ENCODE measurements at regions not wholly inside any gene's neighbourhood (a gene's known extent, or its start where the extent isn't known, plus 50 kb on each side); places are given as distances from the start of the nearest gene placed in this dataset.

DNA sequence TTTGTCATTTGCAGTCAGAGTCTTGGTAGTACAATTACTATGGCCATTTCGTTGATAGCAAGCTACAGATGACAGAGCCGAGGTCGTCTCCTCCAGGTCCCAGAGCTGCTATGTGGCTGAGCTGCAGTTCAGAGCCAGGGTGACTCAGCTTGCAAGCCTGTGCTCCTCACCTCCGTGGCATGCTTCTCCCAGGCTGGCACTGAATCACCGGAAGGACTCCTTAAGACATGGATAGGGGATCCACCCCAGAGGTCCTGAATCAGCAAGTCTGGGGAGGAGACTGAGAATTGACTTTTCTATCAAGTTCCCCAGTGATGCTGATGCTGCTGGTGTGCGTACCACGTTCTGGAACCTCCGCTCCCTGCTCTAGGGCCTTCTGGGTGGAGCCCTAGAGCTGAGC is 291.2 kb downstream of the CDH26 start:
- DNase-seq, result no peak

DNA sequence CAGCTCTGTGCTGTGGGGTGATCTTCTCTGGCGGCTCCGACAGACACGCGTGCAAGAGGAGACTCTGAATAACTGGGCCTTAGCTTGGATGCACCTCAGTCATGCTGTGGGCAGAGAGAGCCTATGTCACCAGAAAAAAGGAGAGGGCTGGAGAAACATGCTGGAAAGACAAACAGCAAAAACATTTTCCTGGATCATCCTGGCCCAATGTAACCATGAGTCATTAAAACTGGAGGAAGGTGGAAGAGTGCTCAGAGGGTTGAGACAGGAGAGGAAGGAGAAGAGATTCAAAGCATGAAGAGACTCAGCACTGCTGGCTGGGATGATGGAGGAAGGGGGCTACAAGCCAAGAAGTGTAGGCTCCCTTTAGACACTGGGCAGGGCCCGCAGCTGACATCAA is 292.0 kb downstream of the CDH26 start:
- no peak for DNase-seq

DNA sequence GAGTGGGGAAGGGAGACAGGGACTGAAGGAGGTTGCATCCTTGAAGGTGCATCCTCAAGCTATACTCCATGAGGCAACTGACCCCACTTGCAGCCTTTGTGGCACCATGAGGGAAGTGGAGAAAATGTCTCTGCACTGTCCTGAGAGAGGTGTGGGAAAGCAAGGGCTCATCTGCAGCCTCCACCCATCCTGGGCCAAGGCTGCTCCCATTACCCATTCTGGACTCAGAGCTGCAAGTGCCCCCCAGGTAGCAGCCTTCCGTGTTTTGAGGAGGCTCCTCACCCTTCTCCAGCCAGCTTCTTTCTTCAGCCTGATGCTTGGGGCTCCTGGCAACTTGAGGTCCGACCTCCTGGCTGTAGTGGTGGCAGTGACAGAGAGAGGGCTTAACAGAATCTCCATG is 294.6 kb downstream of the CDH26 start:
- no peak for DNase-seq

DNA sequence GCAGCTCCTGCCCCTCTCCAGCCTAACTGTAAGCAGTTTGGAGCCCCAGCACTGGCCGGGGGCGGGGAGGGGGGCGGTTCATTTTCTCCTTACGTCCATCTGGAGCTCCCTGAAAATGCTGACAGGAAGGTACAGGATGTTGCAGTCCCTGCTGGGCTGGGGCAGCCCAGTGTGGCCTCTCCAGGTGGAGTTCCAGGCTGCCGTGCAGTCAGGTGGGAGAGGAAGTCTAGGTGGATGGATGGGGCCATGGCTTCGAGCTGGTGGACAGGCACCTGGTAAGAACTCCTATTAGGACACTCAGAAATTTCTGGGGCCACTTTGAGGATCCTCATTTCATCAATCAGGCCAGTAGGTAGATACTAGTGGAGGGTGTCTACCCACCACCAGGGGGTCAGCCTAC is 295.2 kb downstream of the CDH26 start:
- DNase-seq, result no peak

DNA sequence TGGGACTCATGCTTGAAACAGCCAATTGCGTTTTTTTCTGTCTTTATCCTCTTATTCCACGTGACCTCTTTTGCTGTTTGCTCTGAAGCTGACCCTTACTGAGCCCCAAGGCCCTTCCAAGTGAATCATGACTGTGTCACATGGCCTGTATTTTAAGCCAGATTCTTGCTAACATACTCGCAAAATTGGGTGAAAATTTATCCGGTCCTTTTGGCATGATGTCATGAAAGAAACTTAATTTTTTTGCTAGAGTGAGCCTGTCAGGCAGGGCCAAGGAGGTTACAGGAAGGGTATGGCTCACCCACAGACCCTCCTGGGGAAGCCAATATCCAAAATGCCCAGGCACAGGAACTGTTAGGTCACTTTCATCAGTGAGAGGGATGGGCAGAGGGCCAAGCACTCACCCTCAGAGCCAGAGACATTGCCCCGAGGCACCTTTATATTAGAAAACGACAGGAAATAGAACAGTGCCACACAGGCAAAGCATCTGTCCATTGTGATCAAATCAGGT is 296.7 kb downstream of the CDH26 start:
- no peak for DNase-seq

DNA sequence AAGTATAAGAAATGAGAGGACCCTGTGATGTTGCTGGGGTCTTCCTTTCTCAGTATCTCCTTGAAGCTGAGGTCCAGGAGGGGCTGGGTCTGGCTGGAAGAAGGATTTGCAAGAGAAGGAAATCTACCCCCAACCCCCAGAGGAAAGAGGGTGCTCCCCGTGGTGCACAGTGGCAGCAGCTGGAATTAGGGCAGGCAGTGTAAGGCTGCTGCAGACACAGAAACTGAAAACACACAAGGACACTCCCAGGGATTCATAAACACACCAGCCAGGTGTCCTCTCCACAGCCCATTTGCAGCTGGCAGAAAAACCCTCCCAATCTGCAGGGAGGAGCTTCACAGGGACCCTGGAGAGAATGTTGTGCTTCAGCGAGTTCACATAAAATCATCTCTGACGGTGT is 297.2 kb downstream of the CDH26 start:
- no peak for DNase-seq

DNA sequence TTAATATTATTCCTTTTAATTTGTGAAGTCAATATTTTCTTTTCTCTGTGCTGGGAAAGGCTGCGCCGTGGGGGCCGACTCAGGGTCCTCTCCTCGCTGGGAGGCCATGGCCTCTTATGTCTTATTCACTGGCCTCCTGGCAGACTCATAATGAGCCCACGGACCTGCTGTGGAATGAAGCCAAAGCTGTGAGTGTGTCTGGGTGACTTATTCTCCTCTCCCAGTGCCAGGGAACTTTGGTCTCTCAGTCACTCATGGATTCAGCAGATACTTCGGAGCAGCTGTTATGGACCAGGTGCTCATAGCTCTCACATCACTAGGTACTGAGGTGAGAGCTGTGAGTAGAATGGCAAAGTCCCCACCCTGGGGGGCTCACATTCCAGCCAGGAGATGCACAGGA is 297.6 kb downstream of the CDH26 start:
- no peak for DNase-seq

DNA sequence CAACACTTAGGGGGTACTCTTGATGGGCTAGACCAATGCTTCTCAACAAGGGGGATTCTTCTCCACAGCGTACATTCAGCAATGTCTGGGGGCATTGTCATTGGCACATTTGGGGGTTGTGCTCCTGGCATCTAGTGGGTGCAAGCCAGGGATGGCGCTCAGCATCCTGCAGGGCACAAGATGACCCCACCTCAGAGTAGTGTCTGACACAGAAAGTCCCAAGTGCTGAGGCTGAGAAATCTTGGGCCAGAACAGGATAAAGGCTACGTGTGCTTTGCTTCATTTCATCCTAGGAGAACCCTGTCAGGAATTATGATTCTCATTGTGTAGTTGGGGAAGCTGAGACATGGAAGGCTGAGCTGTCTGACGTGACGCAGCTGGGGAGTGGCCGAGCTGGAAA is 298.6 kb downstream of the CDH26 start:
- DNase-seq, result no peak

DNA sequence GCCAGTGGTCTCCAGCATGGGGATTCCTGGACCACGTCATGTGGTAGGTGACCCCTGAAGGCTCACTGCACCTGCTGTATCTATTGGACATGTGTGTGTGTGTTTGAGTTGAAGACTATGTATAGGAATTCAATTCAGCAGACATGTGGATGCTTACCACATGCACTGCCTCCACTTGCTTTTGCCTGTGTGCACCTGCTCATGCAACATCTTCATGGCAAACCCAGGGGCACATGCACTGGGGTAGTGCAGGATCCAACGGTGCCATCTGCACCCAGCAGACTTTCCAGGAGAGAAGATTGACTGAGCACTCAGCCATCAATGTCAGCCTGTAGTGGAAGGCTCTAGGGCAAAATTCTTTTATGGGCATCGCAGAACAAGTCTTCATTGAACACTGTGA is 299.4 kb downstream of the CDH26 start:
- DNase-seq, result no peak

DNA sequence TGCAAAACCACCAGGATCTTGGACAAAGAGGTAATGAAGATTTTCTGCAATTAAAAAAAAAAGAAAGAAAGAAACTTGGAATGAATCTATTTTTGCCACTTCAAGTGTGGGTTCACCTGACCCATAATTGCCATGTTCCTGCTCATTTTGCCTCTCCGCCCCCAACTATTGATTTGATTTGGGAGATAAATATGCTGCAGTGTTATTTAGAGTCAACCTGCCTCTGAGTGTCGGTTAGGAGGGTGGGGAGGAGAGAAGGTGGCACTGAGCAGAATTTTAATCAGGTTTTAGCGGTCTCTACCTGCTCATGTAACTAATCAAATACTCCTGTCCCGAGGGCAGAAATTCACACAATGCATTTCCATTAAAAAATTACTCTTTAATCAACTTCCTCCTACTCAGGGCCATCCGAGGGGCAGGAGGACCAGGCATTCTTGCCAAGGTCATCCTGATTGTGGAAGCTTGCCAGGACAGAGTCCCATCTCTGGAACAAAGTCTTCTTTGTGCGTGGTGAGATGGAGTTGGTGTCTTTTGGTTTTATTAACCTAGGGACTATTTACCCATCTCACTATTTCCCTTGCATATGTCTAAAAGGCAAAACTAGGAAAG is 300.1 kb downstream of the CDH26 start:
- DNase-seq, result no peak

DNA sequence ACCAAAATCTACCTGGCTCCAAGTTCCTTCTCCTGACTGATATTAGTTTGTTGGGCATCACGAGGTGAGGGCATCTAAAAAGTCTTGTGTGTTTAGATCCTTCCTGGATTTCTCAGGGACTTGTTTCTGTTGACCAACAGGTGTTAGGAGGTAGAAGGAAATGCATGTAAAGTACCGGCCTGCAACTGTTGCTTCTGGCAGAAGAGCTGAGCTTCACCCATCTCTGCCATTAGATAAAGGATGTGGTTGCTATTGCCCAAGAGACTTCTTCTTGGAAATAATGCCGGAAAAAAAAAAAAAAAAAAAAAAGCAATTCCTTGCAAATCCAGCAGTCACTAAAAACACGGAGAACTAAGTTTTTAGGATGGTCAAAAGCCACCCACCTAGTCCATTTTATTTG is 303.1 kb downstream of the CDH26 start:
- DNase-seq, result no peak

DNA sequence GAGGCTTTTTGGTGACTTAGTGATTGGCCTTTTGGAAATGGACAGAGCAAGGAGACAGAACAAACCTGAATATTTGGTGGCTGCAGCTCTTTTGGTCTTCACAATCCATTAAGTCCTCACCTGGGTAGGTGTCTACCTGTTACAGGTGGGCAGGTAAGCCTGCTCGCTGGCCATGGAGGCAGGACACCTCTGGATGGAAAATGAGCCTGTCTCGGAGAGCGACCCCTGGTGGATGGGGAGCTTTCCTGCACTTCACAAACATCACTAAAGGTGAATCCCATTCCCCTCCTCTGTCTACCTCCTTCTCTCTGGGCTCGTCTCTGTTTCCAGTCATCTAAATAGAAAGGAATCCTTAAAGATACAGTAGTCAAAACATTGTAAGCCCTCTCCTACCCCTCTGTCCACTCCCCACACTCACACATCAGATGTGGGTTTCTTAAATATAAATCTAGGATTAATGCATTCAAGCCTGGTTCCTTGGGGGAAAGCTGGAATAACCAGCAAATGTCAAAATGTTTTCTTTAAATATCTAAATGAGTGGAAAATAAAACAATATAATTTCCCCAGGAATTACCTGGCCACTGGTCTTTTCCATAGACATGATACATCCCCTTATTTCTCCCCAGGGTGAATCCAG is 304.9 kb downstream of the CDH26 start:
- peak; percentile 19 to 43 (median 30) for DNase-seq

DNA sequence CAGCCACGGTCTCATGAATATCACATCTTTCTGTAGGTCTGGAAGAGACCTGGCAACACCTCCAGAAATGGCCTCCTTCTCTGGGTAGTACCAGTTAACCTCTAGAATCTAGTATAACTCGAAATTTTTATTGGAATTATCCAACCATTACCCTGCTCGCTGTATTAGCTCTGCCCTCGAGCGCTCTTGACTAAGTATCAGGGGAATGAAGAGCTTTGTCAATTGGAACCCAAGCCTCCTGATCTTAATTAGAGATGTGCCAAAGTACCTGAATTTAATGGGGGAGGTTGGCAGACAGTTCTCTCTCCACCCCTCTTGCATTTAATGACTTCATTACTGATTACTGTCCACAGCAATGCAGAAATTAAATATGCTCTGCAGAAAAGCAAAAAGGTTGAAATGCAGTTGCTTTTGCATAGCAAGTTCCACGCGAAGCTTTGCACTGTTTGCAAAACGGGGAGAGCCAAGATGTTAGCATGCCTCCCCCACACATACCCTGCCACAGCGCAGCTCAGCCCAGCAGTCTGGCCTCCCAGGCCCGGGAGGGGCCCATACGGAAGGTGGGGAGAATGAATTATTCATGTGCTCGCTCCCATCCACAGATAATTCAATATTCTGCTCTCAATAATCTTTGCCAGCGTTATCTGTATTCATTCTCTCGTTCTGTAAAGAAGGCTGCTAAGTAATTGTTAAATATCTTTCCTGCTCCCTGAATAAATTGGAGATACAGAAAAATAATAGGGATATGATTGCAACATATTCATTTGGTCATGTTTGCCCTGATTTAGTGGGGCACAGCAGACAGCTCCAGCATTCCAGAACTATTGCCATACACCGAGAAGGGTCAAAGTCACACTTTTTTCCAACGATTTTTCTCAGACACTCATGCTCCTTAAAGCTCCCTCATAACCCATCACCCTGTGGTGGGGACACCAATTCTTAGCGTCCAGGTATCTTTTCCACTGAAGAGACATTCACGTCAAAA is 305.8 kb downstream of the CDH26 start:
- no peak for DNase-seq

DNA sequence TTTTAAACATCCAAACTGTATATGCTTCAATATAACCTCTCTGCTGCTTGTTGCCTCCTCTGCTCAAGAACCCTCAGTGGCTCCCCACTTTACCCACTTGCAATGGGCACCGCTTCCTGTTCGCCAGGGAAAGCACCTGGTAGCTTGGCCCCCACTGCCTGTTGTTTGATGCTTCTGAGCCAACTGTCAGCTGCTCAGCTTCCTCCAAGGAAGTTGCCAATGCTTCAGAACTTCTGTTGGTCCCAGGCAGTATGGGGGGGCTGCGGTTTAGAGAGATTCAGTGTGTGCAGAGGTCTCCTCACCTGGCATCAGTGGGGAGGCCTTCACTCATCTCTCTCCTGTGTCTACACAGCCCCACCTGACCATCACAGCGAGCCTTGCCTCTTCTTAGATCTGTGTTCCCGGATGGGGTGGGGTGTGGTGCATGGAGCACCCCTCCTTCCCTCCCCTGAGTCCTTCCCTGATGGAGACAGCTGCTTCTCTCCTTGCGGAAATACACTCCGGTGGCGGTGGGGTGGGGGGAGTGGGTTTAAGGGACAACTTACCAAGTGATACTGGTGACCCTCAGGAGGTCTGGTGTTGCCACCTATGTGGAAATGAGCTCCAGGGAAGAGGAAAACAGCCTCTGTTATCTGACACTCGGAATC is 308.1 kb downstream of the CDH26 start:
- DNase-seq, result peak in 1 of 5 experiments; percentile 79

DNA sequence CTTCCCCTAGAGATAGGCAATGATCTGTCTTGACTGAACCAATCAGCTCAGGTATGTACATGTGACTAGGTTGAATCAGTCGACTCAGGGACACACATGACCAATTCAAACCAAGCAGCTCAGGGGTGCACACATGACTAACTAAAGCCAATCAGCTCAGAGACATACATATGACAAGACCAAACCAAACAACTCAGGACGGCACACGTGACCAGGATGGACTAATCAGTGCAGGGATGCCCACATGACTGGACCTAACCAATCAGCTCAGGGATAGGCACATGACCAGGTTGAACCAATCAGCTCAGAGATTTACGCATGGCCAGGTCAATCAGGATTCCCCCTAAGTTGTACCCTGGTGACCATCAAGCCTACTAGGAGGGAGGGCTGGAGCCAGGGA is 310.3 kb downstream of the CDH26 start:
- peak in 1 of 5 experiments; percentile 21 for DNase-seq

DNA sequence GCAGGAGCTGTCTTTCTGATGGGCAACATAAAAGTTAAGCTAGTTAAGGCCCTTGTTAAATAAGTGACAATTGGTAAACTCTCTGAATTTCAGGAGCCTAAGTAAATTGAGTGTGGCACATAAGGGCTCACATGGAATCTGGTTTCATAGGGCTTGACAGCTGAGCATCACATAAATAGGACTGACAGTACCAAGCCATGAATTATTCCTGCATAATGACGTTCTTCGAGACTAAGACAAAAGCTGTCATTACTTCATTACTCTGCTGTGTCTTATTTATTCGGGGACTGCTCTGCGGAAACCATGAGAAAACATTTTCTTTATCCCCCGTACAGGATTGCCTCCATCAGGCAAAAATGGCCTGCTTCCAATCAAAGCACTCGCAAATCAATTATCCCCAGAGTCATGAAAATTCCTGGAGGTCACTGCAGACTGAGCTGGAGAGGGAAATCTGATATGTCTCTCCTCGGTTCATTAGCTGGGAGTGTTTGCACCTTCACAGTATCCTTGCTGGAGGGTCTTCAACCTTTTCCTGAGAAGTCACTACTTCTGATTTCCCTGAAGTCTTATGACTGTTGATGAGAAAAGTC is 311.4 kb downstream of the CDH26 start:
- no peak for DNase-seq

DNA sequence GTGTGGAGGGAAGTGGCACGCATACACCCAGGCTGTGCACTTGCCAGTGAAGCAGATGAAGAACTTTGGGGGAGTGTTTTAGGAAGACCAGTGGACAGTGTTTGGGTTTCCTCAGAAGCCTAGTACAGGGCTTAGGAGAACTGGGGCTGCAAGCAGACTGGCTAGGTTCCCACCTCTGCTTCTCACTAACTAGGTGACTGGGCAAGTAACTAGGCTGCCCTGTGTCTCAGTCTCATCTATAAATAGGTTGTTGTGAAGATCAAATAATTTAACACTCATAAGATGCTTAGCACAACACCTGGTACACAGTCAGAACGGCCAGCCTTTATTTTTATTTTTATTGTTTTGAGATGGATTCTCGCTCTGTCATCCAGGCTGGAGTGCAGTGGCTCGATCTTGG is 312.1 kb downstream of the CDH26 start:
- DNase-seq, result no peak

DNA sequence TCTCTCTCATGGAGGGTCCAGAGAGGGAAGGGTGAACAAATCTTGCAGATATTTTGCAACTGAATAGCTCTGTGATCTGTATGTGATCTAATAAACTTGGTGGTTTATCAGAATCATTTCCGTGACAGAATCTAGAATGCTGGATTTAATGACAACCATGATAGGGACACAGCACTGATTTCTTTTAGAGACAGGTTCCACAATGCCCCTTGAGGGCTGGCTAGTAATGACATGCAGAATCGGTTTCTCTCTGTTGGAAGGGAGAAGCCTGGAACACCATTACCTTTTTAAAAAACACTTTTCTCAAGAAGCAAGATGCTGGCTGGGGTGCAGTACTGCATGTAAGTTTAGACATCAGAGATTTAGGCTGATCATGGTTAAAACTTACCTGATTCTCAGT is 313.4 kb downstream of the CDH26 start:
- DNase-seq, result peak in 1 of 5 experiments; percentile 57

DNA sequence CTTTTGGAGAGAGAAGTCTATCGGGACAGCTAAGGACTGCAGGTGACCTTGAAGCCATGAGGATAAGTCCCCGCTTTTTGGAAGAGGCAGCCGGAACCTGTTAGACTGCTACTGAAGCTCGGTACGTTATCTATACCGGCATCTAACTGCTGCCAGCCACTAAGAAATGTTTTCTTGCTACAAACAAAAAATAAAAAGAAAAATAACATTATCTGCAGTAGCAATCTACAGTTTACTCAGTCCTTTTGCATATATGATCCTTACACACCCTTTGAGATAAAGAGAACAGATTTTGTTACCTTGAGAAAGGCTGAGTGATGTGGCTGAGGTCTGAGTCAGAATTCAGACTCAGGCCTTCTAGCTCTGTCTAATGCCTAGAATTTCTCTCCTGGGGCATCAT is 314.6 kb downstream of the CDH26 start:
- DNase-seq, result peak in 1 of 5 experiments; percentile 89

DNA sequence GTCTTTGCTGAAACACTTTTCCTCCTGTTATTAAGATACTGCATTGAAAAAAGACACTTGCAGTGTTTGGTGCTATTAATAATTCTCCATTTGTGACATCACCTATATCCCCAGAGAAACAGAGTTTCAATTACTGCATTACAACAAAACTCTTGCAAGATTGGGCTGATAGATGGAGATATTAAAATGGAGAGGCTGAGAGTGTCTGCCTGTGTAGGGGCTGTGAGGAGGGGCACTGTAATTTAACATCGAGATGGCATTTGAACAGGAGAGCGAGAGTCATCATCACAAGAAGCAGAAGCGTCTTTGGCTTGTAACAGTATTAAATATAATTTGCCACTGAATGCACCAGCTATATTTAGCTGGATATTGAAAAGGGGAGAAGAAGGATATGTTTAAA is 316.5 kb downstream of the CDH26 start:
- no peak for DNase-seq

DNA sequence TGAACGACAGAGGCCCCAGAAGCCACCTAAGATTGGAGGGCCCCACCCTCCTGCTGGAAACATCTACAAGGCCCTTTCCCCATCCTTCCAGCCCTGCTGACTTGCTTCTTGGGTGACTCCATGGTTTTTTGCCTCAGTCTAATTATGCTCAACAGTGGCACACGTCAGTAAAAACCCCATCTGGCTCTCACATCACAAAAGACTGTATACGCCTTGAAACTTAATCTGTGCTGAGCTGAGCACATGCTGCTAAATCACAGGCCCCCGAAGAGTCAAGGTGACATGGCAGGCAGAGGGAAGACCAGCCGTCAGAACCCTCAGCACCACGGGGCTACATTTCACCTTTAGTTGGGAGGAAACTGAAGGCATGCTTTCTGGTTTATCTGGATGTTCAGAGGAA is 323.1 kb downstream of the CDH26 start:
- no peak for DNase-seq

DNA sequence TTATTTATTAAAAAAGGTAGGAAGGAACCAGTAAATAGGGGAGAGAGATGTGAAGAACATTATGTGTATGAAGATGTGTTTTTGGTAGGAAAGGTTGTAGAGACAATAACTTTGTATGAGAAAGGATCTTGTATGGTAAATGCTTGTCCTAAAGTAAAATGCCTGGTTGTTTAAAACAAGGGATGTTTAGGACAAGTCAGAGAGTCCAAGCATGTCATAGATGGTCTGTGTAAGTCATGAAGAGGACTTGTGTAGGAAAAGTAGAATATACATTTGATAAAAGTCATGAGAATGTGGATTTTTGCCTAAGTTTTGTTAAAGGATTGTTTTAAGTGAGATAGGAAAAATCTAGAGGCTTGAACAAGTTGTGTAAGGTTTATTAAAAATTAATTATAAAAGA is 325.1 kb downstream of the CDH26 start:
- no peak for DNase-seq

DNA sequence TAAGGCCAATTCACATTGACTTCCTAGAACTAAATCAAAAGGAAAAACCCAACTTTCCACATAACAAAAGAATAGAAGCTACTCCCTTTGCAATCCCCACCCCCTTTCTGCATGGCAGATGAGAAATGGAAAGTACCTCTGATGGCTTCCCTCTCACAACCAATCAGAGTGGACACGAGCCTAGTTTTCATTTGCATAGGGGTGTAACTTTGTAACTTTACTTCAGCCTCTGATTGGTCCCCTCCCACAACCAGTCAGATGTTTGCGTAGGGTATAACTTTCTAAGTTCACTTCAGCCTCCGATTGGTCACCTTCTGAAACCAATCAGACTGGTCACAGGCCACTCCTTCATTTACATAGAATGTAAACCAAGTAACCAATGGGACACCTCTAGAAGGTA is 328.5 kb downstream of the CDH26 start:
- DNase-seq, result no peak

Measured in T-helper 2 cell (primary cell).